ENCODE measurements at regions not wholly inside any gene's neighbourhood (a gene's known extent, or its start where the extent isn't known, plus 50 kb on each side); places are given as distances from the start of the nearest gene placed in this dataset.

DNA sequence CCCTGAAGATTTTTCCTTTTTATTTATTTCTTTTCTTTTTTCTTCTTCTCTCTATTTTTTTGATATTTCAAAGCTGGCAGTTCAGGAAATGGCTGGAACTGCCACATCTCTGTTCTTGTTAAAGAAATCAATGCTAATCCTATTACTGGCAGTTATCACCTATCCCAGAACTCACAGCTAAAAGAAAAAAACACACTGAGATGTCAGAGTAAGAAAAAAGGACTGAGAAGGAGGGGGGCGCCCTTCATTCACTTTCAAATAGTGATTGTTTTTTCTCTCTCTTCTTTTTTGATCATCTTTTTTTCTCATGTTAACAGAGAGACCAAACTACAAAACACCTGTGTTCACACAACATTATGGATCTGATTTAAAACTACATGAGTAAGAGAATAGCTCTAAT is 337.1 kb downstream of the IL20RB start:
- Histone ChIP-seq H3K9ac (ENCODE audit: low read depth in 1 of 2, low read length in 2 of 2) (no peak overlapping the region), H3K4me1 (ENCODE audit: control insufficient read depth in 4 of 4, insufficient read depth in 4 of 4, low read length in 3 of 4) (no peaks in the 10 kb centered on the region), H3K27me3 (ENCODE audit: control insufficient read depth in 4 of 4, insufficient read depth in 4 of 4, low read length in 3 of 4) (no peaks in the 10 kb centered on the region), H3K9me3 (ENCODE audit: control insufficient read depth in 4 of 4, low read length in 3 of 4) (no peaks in the 10 kb centered on the region), H3K4me3 (ENCODE audit: low read depth in 1 of 3, low read length in 3 of 3) (no peak overlapping the region), H3K27ac (ENCODE audit: low read depth in 1 of 2, low read length in 2 of 2) (no peak overlapping the region), H3K36me3 (ENCODE audit: control insufficient read depth in 4 of 4, insufficient read depth in 3 of 4, low read depth in 1 of 4, low read length in 3 of 4) (no peaks in the 10 kb centered on the region)
- TF ChIP-seq RXRA (IDR thresholded peaks at IDR 0.05): no peak
- WGBS: 51% methylated on average over 1 of the region's 1 CpG
- no peak for DNase-seq (ENCODE audit: low spot score)

DNA sequence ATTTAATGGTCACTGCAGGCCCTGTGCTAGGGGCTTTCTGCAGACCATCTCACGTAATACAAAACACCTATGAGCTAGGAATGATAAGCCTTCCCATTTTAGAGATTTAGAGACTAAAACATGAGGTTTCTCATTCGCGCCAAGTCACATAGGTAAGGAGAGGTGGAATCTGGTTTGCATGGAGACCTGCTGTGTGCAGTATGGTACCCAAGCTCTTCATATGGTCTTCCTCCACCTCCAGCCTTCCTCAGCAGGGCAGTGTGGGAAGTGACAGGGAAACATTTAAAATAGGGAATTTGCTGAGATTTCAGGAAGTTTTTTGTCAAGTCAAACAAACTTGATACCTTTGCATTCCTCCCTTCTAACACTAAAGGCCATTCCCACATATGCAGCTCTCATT is 337.6 kb downstream of the IL20RB start:
- WGBS: 85% methylated on average over 3 of the region's 3 CpGs
- no peak for DNase-seq (ENCODE audit: low spot score)

More for the DNA sequence above, 337.6 kb downstream of the IL20RB start:
- no peaks in the 10 kb centered on the region for H3K9me3 ChIP-seq (ENCODE audit: control insufficient read depth in 4 of 4, low read length in 3 of 4)
- no peaks in the 10 kb centered on the region for H3K4me1 ChIP-seq (ENCODE audit: control insufficient read depth in 4 of 4, insufficient read depth in 4 of 4, low read length in 3 of 4)
- H3K4me3 ChIP-seq (ENCODE audit: low read depth in 1 of 3, low read length in 3 of 3): no peak overlapping the region
- no peaks in the 10 kb centered on the region for H3K36me3 ChIP-seq (ENCODE audit: control insufficient read depth in 4 of 4, insufficient read depth in 3 of 4, low read depth in 1 of 4, low read length in 3 of 4)
- no peak overlapping the region for H3K27ac ChIP-seq (ENCODE audit: low read depth in 1 of 2, low read length in 2 of 2)
- no peaks in the 10 kb centered on the region for H3K27me3 ChIP-seq (ENCODE audit: control insufficient read depth in 4 of 4, insufficient read depth in 4 of 4, low read length in 3 of 4)
- H3K9ac ChIP-seq (ENCODE audit: low read depth in 1 of 2, low read length in 2 of 2): no peak overlapping the region
- no peak for TF ChIP-seq FOXA1 (IDR thresholded peaks at IDR 0.05)
- TF ChIP-seq, protein P1, sequence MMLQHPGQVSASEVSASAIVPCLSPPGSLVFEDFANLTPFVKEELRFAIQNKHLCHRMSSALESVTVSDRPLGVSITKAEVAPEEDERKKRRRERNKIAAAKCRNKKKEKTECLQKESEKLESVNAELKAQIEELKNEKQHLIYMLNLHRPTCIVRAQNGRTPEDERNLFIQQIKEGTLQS (IDR thresholded peaks at IDR 0.05): no peak
- TF ChIP-seq, protein P2, sequence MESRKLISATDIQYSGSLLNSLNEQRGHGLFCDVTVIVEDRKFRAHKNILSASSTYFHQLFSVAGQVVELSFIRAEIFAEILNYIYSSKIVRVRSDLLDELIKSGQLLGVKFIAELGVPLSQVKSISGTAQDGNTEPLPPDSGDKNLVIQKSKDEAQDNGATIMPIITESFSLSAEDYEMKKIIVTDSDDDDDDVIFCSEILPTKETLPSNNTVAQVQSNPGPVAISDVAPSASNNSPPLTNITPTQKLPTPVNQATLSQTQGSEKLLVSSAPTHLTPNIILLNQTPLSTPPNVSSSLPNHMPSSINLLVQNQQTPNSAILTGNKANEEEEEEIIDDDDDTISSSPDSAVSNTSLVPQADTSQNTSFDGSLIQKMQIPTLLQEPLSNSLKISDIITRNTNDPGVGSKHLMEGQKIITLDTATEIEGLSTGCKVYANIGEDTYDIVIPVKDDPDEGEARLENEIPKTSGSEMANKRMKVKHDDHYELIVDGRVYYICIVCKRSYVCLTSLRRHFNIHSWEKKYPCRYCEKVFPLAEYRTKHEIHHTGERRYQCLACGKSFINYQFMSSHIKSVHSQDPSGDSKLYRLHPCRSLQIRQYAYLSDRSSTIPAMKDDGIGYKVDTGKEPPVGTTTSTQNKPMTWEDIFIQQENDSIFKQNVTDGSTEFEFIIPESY (IDR thresholded peaks at IDR 0.05): no peak
- no peak for TF ChIP-seq JUND (IDR thresholded peaks at IDR 0.05)
- TF ChIP-seq HNF4G (IDR thresholded peaks at IDR 0.05): no peak
- TF ChIP-seq, protein P3, sequence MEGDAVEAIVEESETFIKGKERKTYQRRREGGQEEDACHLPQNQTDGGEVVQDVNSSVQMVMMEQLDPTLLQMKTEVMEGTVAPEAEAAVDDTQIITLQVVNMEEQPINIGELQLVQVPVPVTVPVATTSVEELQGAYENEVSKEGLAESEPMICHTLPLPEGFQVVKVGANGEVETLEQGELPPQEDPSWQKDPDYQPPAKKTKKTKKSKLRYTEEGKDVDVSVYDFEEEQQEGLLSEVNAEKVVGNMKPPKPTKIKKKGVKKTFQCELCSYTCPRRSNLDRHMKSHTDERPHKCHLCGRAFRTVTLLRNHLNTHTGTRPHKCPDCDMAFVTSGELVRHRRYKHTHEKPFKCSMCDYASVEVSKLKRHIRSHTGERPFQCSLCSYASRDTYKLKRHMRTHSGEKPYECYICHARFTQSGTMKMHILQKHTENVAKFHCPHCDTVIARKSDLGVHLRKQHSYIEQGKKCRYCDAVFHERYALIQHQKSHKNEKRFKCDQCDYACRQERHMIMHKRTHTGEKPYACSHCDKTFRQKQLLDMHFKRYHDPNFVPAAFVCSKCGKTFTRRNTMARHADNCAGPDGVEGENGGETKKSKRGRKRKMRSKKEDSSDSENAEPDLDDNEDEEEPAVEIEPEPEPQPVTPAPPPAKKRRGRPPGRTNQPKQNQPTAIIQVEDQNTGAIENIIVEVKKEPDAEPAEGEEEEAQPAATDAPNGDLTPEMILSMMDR (IDR thresholded peaks at IDR 0.05; ENCODE audit: low read depth, low read length, missing input control): no peak
- TF ChIP-seq YY1 (IDR thresholded peaks at IDR 0.05): no peak
- TF ChIP-seq SP1 (IDR thresholded peaks at IDR 0.05): no peak
- no peak for TF ChIP-seq HNF4A (conservative IDR thresholded peaks at IDR 0.05)
- no peak for TF ChIP-seq RAD21 (IDR thresholded peaks at IDR 0.05)
- no peak for TF ChIP-seq FOXA2 (IDR thresholded peaks at IDR 0.05)
- TF ChIP-seq EGR1 (IDR thresholded peaks at IDR 0.05; ENCODE audit: low read depth in 2 of 2): no peak
- TF ChIP-seq, protein P4, sequence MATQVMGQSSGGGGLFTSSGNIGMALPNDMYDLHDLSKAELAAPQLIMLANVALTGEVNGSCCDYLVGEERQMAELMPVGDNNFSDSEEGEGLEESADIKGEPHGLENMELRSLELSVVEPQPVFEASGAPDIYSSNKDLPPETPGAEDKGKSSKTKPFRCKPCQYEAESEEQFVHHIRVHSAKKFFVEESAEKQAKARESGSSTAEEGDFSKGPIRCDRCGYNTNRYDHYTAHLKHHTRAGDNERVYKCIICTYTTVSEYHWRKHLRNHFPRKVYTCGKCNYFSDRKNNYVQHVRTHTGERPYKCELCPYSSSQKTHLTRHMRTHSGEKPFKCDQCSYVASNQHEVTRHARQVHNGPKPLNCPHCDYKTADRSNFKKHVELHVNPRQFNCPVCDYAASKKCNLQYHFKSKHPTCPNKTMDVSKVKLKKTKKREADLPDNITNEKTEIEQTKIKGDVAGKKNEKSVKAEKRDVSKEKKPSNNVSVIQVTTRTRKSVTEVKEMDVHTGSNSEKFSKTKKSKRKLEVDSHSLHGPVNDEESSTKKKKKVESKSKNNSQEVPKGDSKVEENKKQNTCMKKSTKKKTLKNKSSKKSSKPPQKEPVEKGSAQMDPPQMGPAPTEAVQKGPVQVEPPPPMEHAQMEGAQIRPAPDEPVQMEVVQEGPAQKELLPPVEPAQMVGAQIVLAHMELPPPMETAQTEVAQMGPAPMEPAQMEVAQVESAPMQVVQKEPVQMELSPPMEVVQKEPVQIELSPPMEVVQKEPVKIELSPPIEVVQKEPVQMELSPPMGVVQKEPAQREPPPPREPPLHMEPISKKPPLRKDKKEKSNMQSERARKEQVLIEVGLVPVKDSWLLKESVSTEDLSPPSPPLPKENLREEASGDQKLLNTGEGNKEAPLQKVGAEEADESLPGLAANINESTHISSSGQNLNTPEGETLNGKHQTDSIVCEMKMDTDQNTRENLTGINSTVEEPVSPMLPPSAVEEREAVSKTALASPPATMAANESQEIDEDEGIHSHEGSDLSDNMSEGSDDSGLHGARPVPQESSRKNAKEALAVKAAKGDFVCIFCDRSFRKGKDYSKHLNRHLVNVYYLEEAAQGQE (IDR thresholded peaks at IDR 0.05): no peak
- no peak for TF ChIP-seq RXRA (IDR thresholded peaks at IDR 0.05)
- no peak for TF ChIP-seq TAF1 (conservative IDR thresholded peaks at IDR 0.05)
- TF ChIP-seq, protein P5, sequence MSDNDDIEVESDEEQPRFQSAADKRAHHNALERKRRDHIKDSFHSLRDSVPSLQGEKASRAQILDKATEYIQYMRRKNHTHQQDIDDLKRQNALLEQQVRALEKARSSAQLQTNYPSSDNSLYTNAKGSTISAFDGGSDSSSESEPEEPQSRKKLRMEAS (IDR thresholded peaks at IDR 0.05): no peak
- TF ChIP-seq GABPA (IDR thresholded peaks at IDR 0.05 in 1 of 2, conservative IDR thresholded peaks at IDR 0.05 in 1 of 2): no peak

Measured in liver (tissue), 8 donors.